ENCODE measurements at regions not wholly inside any gene's neighbourhood (a gene's known extent, or its start where the extent isn't known, plus 50 kb on each side); places are given as distances from the start of the nearest gene placed in this dataset.

GRCh38 chr10:61091531-61091930, 147.5 kb upstream of the RHOBTB1 start:
- no peak for DNase-seq (ENCODE audit: low read depth)

GRCh38 chr10:61089251-61089650, 145.3 kb upstream of the RHOBTB1 start:
- DNase-seq (ENCODE audit: low read depth), result no peak

- DNase-seq (ENCODE audit: low read depth), result no peak
These were observed 140.5 kb upstream of the RHOBTB1 start for GRCh38 chr10:61084493-61084892.

- no peak for DNase-seq (ENCODE audit: low read depth)
These were observed 137.3 kb upstream of the RHOBTB1 start for GRCh38 chr10:61081301-61081700.

- DNase-seq (ENCODE audit: low read depth), result no peak
These were observed 134.7 kb upstream of the RHOBTB1 start for GRCh38 chr10:61078542-61079275.

GRCh38 chr10:61076572-61077114, 132.7 kb upstream of the RHOBTB1 start:
- DNase-seq (ENCODE audit: low read depth), result no peak

- no peak for DNase-seq (ENCODE audit: low read depth)
These were observed 129.4 kb upstream of the RHOBTB1 start for GRCh38 chr10:61073391-61073790.

- DNase-seq (ENCODE audit: low read depth), result no peak
These were observed 127.6 kb upstream of the RHOBTB1 start for GRCh38 chr10:61071580-61071979.

- DNase-seq (ENCODE audit: low read depth), result peak; percentile 48
These were observed 124.5 kb upstream of the RHOBTB1 start for GRCh38 chr10:61068471-61068870.

GRCh38 chr10:61067671-61068336, 123.8 kb upstream of the RHOBTB1 start:
- no peak for DNase-seq (ENCODE audit: low read depth)

GRCh38 chr10:61066661-61067344, 122.8 kb upstream of the RHOBTB1 start:
- DNase-seq (ENCODE audit: low read depth), result no peak

- DNase-seq (ENCODE audit: low read depth), result no peak
These were observed 121.1 kb upstream of the RHOBTB1 start for GRCh38 chr10:61065051-61065450.

- no peak for DNase-seq (ENCODE audit: low read depth)
These were observed 120.4 kb upstream of the RHOBTB1 start for GRCh38 chr10:61064356-61064755.

- peak; percentile 9 for DNase-seq (ENCODE audit: low read depth)
These were observed 119.9 kb upstream of the RHOBTB1 start for GRCh38 chr10:61063901-61064300.

- no peak for DNase-seq (ENCODE audit: low read depth)
These were observed 119.0 kb upstream of the RHOBTB1 start for GRCh38 chr10:61063034-61063433.

- no peak for DNase-seq (ENCODE audit: low read depth)
These were observed 118.0 kb upstream of the RHOBTB1 start for GRCh38 chr10:61061923-61062504.

- DNase-seq (ENCODE audit: low read depth), result no peak
These were observed 115.7 kb upstream of the RHOBTB1 start for GRCh38 chr10:61059636-61060035.

- DNase-seq (ENCODE audit: low read depth), result no peak
These were observed 108.7 kb upstream of the RHOBTB1 start for GRCh38 chr10:61052469-61053205.

- DNase-seq (ENCODE audit: low read depth), result no peak
These were observed 107.4 kb upstream of the RHOBTB1 start for GRCh38 chr10:61051344-61051743.

- DNase-seq (ENCODE audit: low read depth), result no peak
These were observed 106.2 kb upstream of the RHOBTB1 start for GRCh38 chr10:61050120-61050745.

- no peak for DNase-seq (ENCODE audit: low read depth)
These were observed 105.4 kb upstream of the RHOBTB1 start for GRCh38 chr10:61049386-61049785.

Data from iris pigment epithelial cell (primary cell).